HUES64 (cell line): ENCODE measurements at regions not wholly inside any gene's neighbourhood (a gene's known extent, or its start where the extent isn't known, plus 50 kb on each side); places are given as distances from the start of the nearest gene placed in this dataset.
A peak's percentile ranks its signal among the peaks of the same experiment; 100 is the strongest.

Source experiments
- H3K27ac ChIP-seq: 2 replicates; pipeline ENCODE4 v1.7.0; 2013; ENCODE audit warnings: low read depth, low read length, inconsistent platforms
- H3K27me3 ChIP-seq: 2 replicates; pipeline ENCODE4 v1.6.1; 2013; ENCODE audit warnings: mild to moderate bottlenecking, low read length; ENCODE audit not compliant: insufficient read depth
- H3K36me3 ChIP-seq: 2 replicates; pipeline ENCODE4 v1.6.1; 2013; ENCODE audit warnings: mild to moderate bottlenecking, low read length; ENCODE audit not compliant: insufficient read depth
- H3K4me1 ChIP-seq: 2 replicates; pipeline ENCODE4 v1.6.1; 2013; ENCODE audit warnings: mild to moderate bottlenecking, low read length, moderate library complexity; ENCODE audit not compliant: insufficient read depth
- H3K4me3 ChIP-seq: 2 replicates; pipeline ENCODE4 v1.5.1; 2013; ENCODE audit warnings: mild to moderate bottlenecking, low read length, moderate library complexity
- H3K9ac ChIP-seq: 2 replicates; pipeline ENCODE4 v1.6.1; 2013; ENCODE audit warnings: mild to moderate bottlenecking, low read depth, low read length
- H3K9me3 ChIP-seq: 2 replicates; pipeline ENCODE4 v1.6.1; 2013; ENCODE audit warnings: low read depth, low read length; ENCODE audit not compliant: insufficient read depth
- WGBS: fragments of 150-250, 120-280 bp; methylation state at CpG from one replicate; pipeline ENCODE4 v1.1.7; 2013; ENCODE audit warnings: missing lambda C conversion rate; 5-methylcytosine and 5-hydroxymethylcytosine counted together

DNA sequence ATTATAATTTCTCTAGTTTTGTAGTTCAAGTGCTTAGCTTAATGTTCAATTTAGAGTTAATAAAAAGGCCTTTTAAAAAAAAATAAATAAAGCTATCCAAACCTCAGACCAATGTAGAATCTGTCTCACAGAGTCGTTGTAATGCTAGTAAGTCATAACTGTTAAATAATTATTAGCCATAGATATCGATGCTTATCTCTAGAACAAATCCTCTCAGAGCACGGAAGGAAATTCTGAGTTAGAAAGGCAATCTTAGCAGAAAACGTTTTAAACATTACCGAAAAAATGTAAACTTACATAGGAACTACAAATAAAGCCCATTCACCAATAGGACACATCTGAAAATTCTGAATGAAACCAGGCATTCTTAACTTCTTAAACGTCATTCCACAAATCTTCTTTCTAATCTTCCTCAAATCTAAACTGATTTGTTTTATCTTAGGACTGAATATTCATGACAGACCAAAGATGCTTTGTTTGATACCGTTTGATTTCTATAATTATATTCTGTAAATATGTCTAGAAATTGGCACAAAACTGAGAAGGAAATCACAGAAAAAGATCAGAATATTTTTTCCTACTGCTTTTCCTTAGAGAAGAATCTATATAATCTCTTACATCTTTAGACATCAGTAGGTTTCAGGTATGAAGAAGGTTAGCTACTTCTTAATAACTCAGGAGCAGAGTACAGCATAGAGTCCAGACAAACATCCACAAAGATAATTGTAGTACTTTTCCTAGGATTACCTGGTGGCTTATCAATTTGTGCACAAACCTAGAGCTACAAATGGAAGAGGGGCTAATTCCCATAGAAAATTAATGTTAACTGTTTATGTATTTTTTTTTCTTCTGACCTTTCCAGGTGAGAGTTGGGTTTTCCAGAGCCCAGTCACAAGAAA lies 140.7 kb downstream of the BTC start:
- Histone ChIP-seq H3K9ac (no peak overlapping the region), H3K4me1 (0 out of 2 replicates have a peak, but pooled peaks cover 8% of the 10 kb centered on the region), H3K27me3 (no peaks in the 10 kb centered on the region), H3K4me3 (no peak overlapping the region), H3K36me3 (no peaks in the 10 kb centered on the region), H3K9me3 (no peaks in the 10 kb centered on the region), H3K27ac (no peak overlapping the region)
- WGBS: 90% methylated on average over 6 of the region's 7 CpGs

DNA sequence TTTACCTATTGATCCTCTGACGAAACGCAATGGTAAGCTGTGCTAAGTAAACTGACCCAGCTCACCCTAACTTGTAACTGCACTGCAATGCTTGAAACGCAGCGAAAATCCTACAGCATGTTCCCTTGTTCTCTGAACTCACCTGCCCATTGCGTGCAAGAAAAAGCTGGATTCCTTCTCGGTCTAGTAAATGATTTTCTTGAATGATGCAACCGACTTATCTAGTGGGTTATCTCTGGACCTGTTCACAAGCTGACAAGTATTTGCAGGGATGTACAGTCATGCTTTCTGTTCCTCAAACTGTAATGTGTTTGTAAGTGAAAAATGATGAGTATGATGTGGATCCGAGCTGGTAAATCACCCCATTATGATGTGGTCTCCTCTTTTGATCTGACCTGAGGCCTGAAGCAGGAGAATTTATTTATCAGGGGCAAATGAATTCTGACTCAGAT lies 140.1 kb downstream of the BTC start:
- H3K9ac ChIP-seq: no peak overlapping the region
- H3K9me3 ChIP-seq: no peaks in the 10 kb centered on the region
- H3K4me3 ChIP-seq: no peak overlapping the region
- 82% methylated on average over 8 of the region's 8 CpGs for WGBS
- H3K27ac ChIP-seq: no peak overlapping the region
- no peaks in the 10 kb centered on the region for H3K36me3 ChIP-seq
- 0 out of 2 replicates have a peak, but pooled peaks cover 4% of the 10 kb centered on the region for H3K4me1 ChIP-seq
- no peaks in the 10 kb centered on the region for H3K27me3 ChIP-seq

DNA sequence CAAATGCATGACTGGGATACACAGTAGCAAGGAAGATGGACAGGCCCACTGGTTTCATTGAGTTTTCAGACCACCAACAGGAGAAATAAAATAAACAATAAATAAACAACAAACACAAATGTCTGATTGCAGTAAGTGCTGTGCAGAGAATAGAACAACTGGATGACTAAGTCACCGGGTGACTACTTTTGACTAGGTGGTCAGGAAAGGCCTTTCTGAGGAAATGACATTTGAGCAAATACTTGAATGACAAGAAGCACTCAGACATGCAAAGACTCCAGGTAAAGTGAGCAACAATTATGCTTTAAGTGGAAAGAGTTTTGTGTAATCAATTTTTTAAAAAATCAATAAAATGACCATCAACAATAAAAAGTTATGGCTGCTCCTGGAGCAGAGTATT lies 137.7 kb downstream of the BTC start:
- no peak overlapping the region for H3K27ac ChIP-seq
- no peaks in the 10 kb centered on the region for H3K36me3 ChIP-seq
- H3K9me3 ChIP-seq: no peaks in the 10 kb centered on the region
- no peak overlapping the region for H3K4me3 ChIP-seq
- no peaks in the 10 kb centered on the region for H3K27me3 ChIP-seq
- 0 out of 2 replicates have a peak, but pooled peaks cover 4% of the 10 kb centered on the region for H3K4me1 ChIP-seq
- H3K9ac ChIP-seq: no peak overlapping the region
- WGBS: 98% methylated on average over 1 of the region's 1 CpG

- Histone ChIP-seq H3K4me3 (no peak overlapping the region), H3K4me1 (peaks cover 8% of the 10 kb centered on the region), H3K36me3 (no peaks in the 10 kb centered on the region), H3K27me3 (no peaks in the 10 kb centered on the region), H3K27ac (no peak overlapping the region), H3K9me3 (no peaks in the 10 kb centered on the region), H3K9ac (no peak overlapping the region)
- 100% methylated on average over 1 of the region's 1 CpG for WGBS
Measured at GRCh38 chr4:74658116-74658515, 136.2 kb downstream of the BTC start.

DNA sequence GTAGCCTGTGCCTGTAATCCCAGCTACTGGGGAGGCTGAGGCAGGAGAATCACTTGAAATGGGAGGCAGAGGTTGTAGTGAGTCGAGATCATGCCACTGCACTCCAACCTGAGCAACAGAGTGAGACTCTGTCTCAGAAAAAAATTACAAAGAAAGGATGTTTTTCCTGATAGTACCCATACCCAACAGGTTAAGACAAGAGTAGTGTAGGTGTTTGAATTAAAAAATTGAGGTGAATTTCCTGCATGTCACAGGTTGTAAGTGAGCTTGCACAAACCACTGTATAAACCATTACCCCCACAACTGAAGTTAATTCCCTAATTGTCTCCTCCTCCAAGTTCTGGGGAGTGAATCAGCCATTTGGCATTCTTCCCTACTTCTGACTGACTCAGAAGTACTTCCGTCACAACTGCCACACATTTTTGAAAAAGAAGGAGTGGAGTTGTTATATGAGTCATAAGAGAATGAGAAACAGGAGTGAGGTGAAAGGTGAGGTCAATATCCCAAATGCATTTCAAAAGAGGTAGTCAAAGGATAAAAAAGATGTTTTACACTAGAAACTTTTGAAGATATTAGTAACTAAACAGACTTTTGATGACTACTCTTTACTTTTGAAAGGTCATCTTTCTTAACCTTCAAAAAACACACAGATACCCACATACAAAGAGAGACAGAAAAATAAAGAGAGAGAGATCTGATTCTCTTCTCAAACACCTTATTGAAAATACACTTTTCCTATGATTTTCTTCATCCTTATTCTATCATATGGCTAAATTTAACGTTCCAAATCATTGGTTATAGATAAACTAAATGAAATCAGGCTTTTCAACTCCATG lies 134.5 kb downstream of the BTC start:
- H3K9me3 ChIP-seq: no peaks in the 10 kb centered on the region
- no peak overlapping the region for H3K4me3 ChIP-seq
- H3K9ac ChIP-seq: no peak overlapping the region
- WGBS: 80% methylated on average over 2 of the region's 3 CpGs
- H3K27ac ChIP-seq: peak overlapping the region; percentile 50
- H3K4me1 ChIP-seq: peaks cover 23% of the 10 kb centered on the region
- H3K27me3 ChIP-seq: no peaks in the 10 kb centered on the region
- H3K36me3 ChIP-seq: no peaks in the 10 kb centered on the region

DNA sequence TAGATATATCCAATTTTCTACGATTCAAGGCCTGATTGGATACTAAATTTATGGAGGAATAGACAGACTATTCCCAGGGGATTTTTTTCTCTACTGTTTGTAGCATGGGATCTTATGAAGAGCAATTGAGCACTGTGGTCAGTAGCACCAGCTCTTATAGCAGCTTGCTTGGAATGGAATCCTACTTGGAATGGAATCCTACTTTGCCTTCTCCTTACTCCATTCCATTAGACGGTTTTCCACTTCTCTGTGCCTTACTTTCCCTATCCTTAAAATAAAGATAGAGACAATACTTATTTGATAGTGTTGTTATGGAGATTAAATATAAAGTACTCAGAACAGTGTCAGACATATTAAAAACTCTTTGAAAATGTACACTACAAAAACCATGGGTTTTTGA lies 133.5 kb downstream of the BTC start:
- H3K27ac ChIP-seq: no peak overlapping the region
- H3K9me3 ChIP-seq: no peaks in the 10 kb centered on the region
- H3K4me3 ChIP-seq: no peak overlapping the region
- H3K36me3 ChIP-seq: no peaks in the 10 kb centered on the region
- WGBS: 100% methylated on average over 1 of the region's 2 CpGs
- no peaks in the 10 kb centered on the region for H3K27me3 ChIP-seq
- H3K4me1 ChIP-seq: peaks cover 23% of the 10 kb centered on the region
- H3K9ac ChIP-seq: no peak overlapping the region

GRCh38 chr4:74661427-74662201 lies 132.7 kb downstream of the BTC start:
- Histone ChIP-seq H3K36me3 (no peaks in the 10 kb centered on the region), H3K9ac (no peak overlapping the region), H3K9me3 (no peaks in the 10 kb centered on the region), H3K4me3 (no peak overlapping the region), H3K27me3 (no peaks in the 10 kb centered on the region), H3K27ac (no peak overlapping the region), H3K4me1 (peaks cover 23% of the 10 kb centered on the region)
- 97% methylated on average over 2 of the region's 2 CpGs for WGBS

DNA sequence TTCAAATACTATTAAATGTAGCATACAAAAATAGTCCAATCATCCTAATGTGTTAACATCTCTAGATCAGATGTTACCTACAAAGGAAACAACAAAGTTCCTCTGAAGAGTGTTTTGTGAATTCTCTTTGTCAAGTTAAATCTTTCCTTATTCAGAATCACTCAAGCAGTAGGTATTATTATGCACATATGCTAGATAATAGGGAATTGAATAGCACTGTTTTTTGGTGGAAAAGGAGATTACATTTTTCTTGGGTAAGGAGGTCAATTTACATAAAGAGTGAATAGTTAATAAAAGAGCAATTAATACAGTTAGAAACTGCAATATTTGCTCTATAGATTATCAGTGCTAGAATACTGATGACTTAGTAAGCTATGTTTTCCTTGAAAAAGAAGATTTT lies 130.7 kb downstream of the BTC start:
- H3K27me3 ChIP-seq: no peaks in the 10 kb centered on the region
- peaks cover 32% of the 10 kb centered on the region for H3K4me1 ChIP-seq
- no peak overlapping the region for H3K4me3 ChIP-seq
- H3K27ac ChIP-seq: peak overlapping the region; percentile 74; the same call in 1 of the 2 replicates
- no peaks in the 10 kb centered on the region for H3K36me3 ChIP-seq
- H3K9me3 ChIP-seq: no peaks in the 10 kb centered on the region
- no peak overlapping the region for H3K9ac ChIP-seq

- H3K4me3 ChIP-seq: no peak overlapping the region
- H3K4me1 ChIP-seq: peaks cover 38% of the 10 kb centered on the region
- 89% methylated on average over 4 of the region's 4 CpGs for WGBS
- no peaks in the 10 kb centered on the region for H3K36me3 ChIP-seq
- H3K9me3 ChIP-seq: no peaks in the 10 kb centered on the region
- H3K27ac ChIP-seq: no peak overlapping the region
- no peaks in the 10 kb centered on the region for H3K27me3 ChIP-seq
- no peak overlapping the region for H3K9ac ChIP-seq
Measured at GRCh38 chr4:74665346-74665745, 129.0 kb downstream of the BTC start.

DNA sequence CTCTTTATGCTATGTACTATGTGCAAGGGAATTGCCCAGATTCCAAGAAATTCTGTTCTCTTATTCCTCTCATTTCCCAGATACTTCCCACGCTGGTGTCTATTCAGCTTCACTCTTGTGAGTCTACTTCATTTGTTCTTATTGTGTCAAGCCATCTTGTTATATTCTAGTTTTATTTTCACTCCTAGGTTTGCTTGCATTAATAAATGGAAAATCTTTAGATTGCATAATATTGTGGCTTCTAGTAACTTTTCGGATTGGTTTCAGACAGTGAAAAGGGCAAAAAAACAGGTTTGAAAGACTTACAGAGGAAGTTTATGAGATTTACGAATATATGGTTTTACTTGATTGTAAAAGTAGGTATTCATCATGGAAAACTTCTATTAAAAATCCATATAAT lies 128.4 kb downstream of the BTC start:
- H3K9me3 ChIP-seq: no peaks in the 10 kb centered on the region
- WGBS: 93% methylated on average over 3 of the region's 3 CpGs
- no peak overlapping the region for H3K4me3 ChIP-seq
- H3K27ac ChIP-seq: no peak overlapping the region
- no peaks in the 10 kb centered on the region for H3K36me3 ChIP-seq
- no peaks in the 10 kb centered on the region for H3K27me3 ChIP-seq
- H3K4me1 ChIP-seq: peaks cover 38% of the 10 kb centered on the region
- H3K9ac ChIP-seq: no peak overlapping the region

DNA sequence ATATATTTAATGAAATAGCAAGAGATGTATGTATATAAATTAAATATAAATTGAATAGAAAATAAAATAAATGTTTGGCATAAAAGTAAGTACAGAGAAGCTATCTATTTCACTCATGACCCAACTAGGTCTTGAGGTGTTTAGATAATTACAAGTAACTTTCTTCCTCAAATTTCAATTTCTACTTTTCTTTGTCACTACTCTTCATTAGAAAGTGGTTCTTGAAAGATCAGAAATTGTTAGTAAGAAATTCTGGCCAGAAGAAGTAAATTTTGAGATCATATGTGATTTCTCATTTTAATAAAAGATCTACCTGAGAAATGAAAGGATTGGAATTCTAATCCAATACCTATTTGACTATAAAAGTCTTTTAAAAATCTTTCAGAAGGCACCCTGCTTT lies 126.9 kb downstream of the BTC start:
- Histone ChIP-seq H3K27ac (no peak overlapping the region), H3K9me3 (no peaks in the 10 kb centered on the region), H3K4me3 (no peak overlapping the region), H3K4me1 (peaks cover 35% of the 10 kb centered on the region), H3K36me3 (no peaks in the 10 kb centered on the region), H3K27me3 (no peaks in the 10 kb centered on the region), H3K9ac (no peak overlapping the region)
